CD4-positive, alpha-beta T cell treated with Interleukin-4 for 4 hours (primary cell): ENCODE measurements at regions not wholly inside any gene's neighbourhood (a gene's known extent, or its start where the extent isn't known, plus 50 kb on each side); places are given as distances from the start of the nearest gene placed in this dataset.
"Not testable (repeated sequence)": the region's sequence is repeated elsewhere in the genome, so short reads cannot be mapped to it uniquely, and the experiment has no call there.

Experiments used
- DNase-seq: peaks from one replicate; pipeline ENCODE4 v3.0.0-alpha.2; 2020

DNA sequence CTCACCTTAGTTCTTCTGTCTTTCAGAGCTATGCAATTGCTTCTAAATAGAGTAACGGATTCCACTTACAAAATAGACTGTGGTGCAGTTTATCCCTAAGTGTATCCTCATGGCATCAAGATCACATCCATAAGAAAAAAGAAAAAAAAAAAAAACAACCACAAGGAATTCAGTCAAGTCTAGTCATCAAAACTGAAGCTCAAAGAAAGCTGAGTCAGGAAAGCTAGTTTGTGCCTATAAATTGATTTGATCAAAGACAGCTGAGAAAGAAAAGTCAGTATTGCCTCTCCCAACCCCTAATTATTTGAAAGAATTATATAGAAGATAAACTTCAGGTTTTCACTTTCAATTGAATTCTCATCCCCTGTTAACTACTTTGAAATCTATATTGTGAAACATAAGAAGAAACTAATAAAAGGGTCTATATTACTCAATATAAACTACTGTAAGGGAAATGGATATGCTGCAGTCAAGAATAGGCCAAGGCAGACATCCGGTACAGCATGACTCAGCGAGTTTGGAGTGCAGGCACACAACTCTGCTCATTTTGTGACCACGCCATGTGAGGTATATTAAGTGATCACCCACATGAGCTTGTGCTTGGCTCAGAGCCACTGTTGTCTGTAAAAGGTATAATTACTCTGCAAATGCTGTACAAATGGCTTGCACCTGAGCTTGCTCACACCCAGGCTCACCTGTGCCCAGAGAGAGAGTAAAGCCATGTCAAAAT lies 568.1 kb upstream of the CRIM1 start:
- DNase-seq, result no peak

GRCh38 chr2:35785564-35785963 lies 570.0 kb upstream of the CRIM1 start:
- DNase-seq, result no peak

DNA sequence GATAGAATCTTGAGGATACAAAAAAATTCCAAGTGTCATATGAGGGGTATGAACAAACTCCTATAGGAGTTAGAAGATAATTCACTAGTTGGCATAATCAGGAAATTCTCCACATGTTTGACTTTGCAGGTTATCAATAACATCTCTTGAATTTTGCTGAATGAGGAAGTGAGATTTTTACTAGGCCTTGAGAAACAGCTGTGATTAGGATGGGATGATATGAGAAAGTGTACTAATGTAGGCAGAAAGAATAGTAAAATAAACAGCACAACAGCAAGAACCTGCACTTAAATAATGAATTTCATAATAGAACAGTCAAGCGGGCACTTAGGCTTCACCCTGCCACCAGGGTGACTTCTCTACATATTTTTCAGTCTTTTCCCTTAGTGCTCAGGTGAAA lies 570.8 kb upstream of the CRIM1 start:
- DNase-seq, result no peak

DNA sequence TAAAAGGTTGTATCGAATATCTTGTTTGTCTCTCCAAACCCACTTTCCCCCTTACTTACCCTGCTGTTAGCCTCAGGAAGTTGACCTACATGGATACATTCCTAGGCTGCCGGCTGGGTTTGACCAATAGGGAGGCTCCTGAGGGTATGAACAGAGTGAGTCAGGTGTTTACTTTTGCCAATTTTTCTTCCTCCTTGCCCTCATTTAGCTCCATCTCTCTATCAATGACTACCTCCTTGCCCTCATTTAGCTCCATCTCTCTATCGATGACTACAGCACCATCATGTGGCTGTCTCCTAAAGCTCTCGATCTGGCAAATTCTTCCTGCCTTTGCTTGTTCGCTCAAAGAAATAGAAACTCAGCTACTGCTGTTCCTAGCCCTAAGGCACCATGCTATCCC lies 571.9 kb upstream of the CRIM1 start:
- no peak for DNase-seq

DNA sequence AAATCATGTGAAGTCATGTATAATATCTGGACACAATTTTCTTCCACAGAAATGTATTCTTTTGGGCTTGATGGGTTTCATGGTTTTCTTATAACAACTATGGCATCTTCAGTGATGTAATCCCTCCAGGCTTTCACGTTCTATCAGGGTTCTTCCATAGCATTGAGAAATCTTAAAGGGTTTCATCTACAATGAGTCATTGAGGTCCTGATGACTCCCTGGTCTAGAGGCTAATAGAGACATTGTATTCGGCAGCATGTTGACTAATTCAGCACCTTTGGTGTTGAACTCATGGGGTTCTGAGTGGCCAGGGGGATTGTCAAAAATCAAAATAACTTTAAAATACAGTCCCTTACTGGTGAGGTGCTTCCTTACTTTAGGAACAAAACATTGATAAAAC lies 614.0 kb upstream of the CRIM1 start:
- no peak for DNase-seq

GRCh38 chr2:35731674-35732073 lies 623.9 kb upstream of the CRIM1 start:
- DNase-seq, result no peak

DNA sequence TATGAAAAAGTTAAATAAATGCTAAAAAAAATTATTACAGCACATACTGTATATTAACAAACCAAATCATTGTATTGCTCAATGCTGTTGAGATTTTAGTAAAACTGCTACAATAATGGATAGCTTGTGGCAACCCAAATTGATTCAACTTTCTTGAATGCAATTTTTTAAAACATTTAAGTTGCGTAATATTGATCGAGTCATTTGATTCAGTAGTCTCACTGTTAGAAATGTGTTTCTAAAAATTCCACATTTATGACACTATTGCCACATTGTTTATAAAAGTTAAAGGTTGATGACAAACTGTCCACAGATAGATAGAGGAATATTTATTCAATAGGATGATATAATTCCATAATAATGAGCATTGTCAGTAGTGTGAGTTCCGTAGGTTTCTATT lies 640.7 kb upstream of the CRIM1 start:
- DNase-seq, result no peak

DNA sequence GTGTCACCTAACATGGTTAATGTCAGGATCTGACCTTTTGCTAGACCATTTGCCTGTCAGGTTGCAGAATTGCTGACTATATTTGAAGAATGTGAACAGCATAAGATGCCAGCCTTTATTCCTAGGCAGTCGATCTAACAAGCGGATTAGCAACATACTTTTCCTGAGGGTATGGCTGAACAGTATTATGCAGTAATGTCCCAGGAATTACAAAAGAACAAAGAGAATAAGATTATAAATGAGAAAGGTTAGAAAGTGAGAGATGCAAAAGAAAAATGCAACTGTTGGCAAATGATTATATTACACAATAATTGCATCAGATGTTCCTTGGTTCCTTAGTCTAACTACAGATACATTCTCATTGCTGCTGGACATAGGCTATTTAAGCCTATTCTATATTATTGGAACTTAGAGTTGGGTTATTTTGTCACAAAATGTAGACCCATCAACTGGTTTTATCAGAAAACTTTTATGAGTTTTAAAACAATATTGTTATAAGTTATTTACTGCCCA lies 647.1 kb upstream of the CRIM1 start:
- DNase-seq, result no peak

GRCh38 chr2:35688309-35688708 lies 667.3 kb upstream of the CRIM1 start:
- no peak for DNase-seq

DNA sequence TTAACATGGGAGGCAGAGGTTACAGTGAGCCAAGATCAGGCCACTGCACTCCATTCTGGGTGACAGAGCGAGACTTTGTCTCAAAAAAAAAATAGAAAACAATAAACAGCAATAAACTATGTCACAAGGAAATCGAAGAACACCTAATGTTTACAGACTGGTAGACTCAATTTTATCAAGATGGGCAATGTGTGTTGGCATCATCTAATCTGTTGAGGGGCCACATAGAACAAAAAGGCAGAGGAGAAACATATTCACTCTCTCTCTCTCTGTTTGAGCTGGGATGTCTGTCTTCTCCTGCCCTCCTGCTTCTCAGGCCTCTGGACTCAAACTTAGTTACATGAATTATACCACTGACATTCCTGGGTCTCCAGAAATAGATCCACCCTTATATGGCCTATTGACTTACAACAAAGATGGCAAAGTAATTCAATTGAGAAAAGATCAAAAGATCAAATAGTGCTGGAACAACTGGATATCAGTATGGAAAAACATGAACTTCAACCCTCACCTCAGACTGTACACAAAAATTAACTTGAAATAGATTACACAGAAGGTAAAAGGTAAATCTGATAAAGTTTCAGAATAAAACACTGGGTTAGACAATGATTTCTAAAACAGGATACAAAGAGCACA lies 703.8 kb upstream of the CRIM1 start:
- DNase-seq, result no peak

DNA sequence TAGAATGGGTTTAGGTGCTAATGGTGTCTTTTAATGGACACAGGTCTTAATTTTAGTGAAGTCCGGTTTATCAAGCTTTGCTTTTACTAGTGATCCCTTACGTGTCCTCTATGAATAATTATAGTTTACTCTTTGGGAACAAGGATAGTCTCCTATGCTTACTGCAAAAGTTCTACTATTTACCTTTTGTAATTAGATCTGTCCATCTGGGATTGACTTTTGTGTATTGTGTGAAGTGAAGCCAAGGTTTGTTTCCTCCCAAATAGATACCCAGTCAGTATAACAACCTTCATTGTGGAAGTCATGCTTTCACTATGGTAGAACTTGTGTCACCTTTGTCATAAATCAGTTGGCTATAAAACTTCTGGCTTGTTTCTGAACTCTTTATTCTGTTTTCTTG lies 740.9 kb upstream of the CRIM1 start:
- no peak for DNase-seq

DNA sequence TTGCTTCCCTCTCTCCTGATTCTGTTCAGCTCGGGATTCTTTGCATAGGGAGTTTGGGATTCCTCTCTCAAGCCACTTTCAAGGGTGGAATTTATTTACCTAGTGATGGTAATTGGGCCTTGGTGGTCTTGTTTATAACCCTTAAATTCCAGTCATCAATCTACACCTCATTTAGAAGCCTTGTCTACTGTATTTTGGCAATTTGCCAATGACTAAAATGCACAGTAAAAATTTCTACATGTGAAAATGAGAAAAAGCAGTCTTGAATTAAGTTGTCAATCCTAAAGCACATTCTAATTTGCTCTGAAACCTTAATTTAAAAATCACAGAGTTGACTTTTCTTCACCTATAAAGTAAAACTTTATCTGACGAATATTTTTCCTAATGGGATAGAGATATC lies 749.2 kb upstream of the CRIM1 start:
- no peak for DNase-seq

- DNase-seq, result no peak
These were observed 757.3 kb upstream of the CRIM1 start for GRCh38 chr2:35598310-35598709.

GRCh38 chr2:35591886-35592285 lies 763.7 kb upstream of the CRIM1 start:
- DNase-seq, result no peak

DNA sequence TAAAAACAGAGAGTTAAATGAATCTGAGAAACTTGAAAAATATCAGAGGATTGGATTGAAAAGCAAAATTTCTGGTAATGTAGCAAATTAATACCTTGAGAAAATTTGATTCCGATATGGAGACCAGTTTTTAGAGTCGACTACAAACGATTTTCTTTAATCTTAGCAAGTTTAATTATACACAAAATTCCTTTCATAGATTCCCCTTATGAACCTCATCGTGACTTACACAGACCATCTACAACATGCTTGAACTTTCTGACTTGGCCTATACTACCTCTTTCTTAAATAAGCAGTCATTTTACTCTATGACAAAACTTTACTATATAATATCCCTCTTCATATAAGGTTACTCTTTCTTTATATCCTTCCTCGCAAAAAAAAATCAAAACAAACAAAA lies 769.6 kb upstream of the CRIM1 start:
- DNase-seq, result no peak

DNA sequence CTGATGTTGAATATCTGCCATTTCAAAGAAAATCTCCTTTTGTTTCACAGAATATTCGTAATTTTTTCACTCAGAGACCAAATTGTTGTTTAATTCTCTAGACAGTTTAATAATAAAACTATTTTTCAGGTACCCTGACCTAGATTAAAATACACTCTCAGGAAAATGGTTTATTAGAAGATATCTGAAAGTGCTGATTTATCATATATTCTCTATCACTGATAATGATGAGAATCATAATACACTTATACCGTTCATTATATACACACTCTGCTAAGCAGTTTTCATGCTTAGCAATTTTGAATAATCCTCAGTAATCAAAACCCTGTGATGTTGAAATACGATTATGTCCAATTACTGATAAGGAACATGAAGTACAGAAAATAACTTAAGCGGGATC lies 772.9 kb upstream of the CRIM1 start:
- no peak for DNase-seq

GRCh38 chr2:35580956-35581355 lies 774.6 kb upstream of the CRIM1 start:
- DNase-seq, result no peak

DNA sequence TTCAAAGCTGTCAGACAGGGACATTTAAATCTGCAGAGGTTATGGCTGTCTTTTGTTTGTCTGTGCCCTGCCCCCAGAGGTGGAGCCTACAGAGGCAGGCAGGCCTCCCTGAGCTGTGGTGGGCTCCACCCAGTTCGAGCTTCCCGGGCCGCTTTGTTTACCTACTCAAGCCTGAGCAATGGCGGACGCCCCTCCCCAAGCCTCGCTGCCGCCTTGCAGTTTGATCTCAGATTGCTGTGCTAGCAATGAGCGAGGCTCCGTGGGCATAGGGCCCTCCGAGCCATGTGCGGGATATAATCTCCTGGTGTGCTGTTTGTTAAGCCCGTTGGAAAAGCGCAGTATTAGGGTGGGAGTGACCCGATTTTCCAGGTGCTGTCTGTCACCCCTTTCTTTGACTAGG lies 787.0 kb upstream of the CRIM1 start:
- DNase-seq, result not testable (repeated sequence)

DNA sequence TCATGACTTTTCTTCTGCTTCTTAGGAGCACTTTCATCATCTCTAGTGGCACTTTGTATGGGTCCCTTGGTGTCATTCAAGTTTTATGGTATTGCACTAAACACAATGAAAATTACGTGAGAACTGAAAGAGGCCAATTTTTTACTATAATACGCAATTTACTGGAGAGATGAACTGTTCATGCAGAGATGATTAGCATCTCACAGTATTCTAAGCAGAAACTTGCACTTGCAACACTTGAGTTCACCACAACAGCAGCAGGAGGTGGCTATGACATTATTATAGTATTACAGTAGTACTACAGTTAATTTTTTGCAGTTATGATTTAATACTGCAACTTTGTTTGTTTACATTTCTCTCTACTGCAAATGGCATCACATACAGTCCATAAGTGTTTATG lies 793.1 kb upstream of the CRIM1 start:
- DNase-seq, result no peak

DNA sequence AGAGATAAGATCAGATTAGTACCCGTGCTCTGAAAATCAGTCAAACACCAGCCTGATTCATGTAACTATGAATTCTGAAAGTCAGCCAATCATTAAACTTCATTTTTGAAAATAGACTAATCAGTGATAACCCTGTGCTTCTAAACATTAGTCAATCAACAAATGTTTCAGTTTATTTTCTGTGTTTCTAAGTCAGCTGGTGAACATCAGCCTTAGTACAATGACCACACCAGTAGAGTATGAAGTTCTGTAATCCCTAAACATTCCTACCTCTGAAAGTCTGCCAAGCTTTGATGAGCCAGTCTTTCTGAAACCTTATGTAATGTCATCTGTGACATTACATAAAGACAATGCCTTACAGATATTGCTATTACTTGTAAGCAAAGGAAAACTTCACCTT lies 807.4 kb upstream of the CRIM1 start:
- DNase-seq, result no peak

DNA sequence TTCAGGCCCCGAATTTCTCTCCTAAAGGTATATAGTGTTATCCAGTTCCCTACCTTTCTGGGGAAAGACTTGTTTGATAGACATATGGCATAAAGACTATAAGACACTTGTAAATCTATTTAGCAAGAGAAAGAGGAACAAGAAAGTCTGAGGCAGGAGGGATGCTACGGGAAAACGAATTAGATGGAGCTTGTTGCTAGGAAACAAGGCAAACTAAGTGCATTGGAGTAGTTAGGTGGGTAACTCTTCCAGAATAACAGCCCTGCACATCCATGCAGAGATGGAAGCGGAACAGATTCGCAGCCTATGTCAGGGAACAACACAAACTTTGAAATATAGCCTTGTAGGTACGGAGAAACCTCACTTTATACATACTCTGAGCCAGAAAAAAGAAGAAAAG lies 810.3 kb upstream of the CRIM1 start:
- DNase-seq, result no peak

GRCh38 chr2:35538796-35539195 lies 816.8 kb upstream of the CRIM1 start:
- DNase-seq, result no peak

- no peak for DNase-seq
These were observed 824.9 kb upstream of the CRIM1 start for GRCh38 chr2:35530615-35531135.

- no peak for DNase-seq
These were observed 828.8 kb upstream of the CRIM1 start for GRCh38 chr2:35526741-35527140.

DNA sequence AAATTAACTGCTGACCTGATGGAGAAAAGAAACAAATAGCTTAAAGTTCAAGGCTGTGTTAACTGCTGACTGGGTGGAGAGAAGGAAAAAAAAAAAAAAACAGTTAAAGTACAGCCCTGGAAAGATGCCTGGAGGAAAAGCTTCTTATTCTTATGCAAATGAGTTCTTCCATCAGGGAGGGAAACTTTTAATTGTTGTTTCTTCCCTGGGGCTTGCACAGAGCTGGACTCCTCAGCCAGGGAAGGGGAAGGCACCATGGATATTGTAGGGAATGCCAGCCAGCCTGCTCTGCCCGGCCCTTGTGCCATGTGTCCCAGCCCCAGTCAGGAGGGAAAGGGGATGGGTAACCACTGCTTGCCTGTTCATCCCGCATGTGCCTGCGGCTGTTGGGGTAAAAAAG lies 833.1 kb upstream of the CRIM1 start:
- no peak for DNase-seq
